ENCODE measurements at regions not wholly inside any gene's neighbourhood (a gene's known extent, or its start where the extent isn't known, plus 50 kb on each side); places are given as distances from the start of the nearest gene placed in this dataset.
"Not testable (repeated sequence)": the region's sequence is repeated elsewhere in the genome, so short reads cannot be mapped to it uniquely, and the experiment has no call there.

- intact Hi-C loops (cut with DNase I), result no loop called here
- no peaks in the 10 kb centered on the region for H3K36me3 ChIP-seq
- H3K9me3 ChIP-seq, result no peaks in the 10 kb centered on the region
- H3K27me3 ChIP-seq (ENCODE audit: low read depth), result no peaks in the 10 kb centered on the region
- H3K27ac ChIP-seq, result no peak overlapping the region
- no peaks in the 10 kb centered on the region for H3K4me1 ChIP-seq
- no peak overlapping the region for H3K4me3 ChIP-seq
- ATAC-seq, result no peak
- no peak for DNase-seq
- TF ChIP-seq CTCF (IDR thresholded peaks at IDR 0.05), result no peak
Observed at GRCh38 chr3:153277029-153277428, 115.0 kb downstream of the RAP2B start.

DNA sequence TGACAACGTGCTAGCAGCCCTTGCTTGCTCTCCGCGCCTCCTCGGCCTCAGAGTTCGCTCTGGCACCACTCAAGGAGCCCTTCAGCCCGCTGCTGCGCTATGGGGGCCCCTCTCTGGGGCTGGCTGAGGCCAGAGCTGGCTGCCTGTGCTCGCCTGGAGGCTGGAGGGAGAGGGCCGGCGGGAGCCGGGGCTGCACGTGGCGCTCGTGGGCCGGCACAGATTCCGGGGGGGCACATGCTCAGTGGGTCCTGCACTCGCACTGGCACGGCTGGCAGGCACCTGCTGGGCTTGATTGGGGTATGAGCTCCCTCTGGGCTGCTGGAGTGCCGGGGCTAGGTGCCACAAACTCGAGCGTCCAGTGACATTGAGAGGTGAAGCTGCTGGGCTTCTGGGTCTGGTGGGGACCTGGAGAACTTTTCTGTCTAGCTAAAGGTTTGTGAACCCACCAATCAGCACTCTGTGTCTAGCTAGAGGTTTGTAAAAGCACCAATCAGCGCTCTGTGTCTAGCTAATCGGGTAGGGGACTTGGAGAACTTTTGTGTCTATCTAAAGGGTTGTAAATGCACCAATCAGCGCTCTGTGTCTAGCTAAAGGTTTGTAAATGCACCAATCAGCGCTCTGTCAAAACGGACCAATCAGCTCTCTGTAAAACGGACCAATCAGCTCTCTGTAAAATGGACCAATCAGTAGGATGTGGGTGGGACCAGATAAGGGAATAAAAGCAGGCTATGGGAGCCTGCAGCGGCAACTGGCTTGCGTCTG lies 119.4 kb downstream of the RAP2B start:
- H3K36me3 ChIP-seq; H3K27ac ChIP-seq; H3K4me3 ChIP-seq; H3K9me3 ChIP-seq; intact Hi-C loops (cut with DNase I); DNase-seq; H3K27me3 ChIP-seq (ENCODE audit: low read depth); ATAC-seq: not testable (repeated sequence)
- H3K4me1 ChIP-seq, result peaks cover 19% of the 10 kb centered on the region

DNA sequence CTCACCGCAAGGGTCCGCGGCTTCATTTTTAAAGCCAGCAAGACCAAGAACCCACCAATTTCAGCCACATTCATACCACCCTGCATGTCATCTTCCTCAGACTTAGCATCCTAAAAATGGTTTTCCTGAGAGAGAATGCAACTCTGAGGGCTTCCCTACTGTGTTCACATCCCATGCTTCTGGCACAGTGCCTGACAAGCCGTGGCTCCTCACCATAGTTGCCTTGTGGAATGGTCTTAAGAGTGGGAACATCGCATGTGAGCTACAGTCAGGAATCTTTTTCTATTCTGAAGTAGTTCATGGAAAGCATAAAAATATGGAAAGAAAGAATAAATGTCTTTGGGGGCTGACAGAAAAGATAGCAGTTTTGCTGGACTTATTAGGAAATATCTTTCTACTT lies 120.3 kb downstream of the RAP2B start:
- no peaks in the 10 kb centered on the region for H3K27me3 ChIP-seq (ENCODE audit: low read depth)
- TF ChIP-seq CTCF (IDR thresholded peaks at IDR 0.05), result no peak
- ATAC-seq (no peak), DNase-seq (no peak)
- no peak overlapping the region for H3K4me3 ChIP-seq
- H3K9me3 ChIP-seq, result no peaks in the 10 kb centered on the region
- peaks cover 19% of the 10 kb centered on the region for H3K4me1 ChIP-seq
- no peaks in the 10 kb centered on the region for H3K36me3 ChIP-seq
- intact Hi-C loops (cut with DNase I), result no loop called here
- H3K27ac ChIP-seq, result no peak overlapping the region

DNA sequence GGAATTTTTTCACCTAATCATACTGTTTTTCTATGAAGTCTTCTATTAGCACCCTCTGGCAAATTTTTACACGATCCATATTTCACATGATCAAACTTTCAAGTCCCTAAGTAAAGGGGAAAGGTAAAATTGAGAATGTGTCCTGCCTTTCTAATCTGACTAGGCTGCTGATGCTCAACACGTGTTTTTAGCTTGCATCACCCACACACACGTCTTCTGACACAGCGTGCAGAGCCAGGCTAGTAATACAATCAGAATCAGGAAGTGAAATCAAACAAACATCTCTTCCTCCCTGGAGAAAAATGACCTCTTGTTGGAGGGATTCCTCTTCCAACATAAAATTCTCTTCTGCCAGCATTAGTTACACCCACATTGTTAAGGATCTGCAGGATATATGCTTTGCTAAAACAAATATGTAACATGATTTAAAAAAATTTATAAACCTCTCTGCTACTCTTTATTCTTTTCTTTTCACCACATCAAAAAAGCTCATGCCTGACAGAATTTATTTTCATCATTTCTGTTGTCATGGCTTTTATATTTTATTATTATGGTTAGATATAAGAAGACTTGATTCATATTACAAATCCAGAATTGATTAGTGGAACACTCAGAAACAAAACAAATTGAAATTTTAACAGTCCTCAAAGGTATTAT lies 122.4 kb downstream of the RAP2B start:
- Histone ChIP-seq H3K27ac (peak overlapping the region; percentile 63), H3K27me3 (ENCODE audit: low read depth) (no peaks in the 10 kb centered on the region), H3K4me3 (no peak overlapping the region), H3K36me3 (no peaks in the 10 kb centered on the region), H3K9me3 (no peaks in the 10 kb centered on the region), H3K4me1 (peaks cover 19% of the 10 kb centered on the region)
- DNase-seq, result peak; percentile 71
- intact Hi-C loops (cut with DNase I), result no loop called here
- peak; percentile 81 to 88 for ATAC-seq
- no peak for TF ChIP-seq CTCF (IDR thresholded peaks at IDR 0.05)

- Histone ChIP-seq H3K4me3 (no peak overlapping the region), H3K27ac (peak overlapping the region; percentile 63), H3K4me1 (peaks cover 19% of the 10 kb centered on the region), H3K36me3 (no peaks in the 10 kb centered on the region), H3K9me3 (no peaks in the 10 kb centered on the region), H3K27me3 (ENCODE audit: low read depth) (no peaks in the 10 kb centered on the region)
- intact Hi-C loops (cut with DNase I), result no loop called here
- ATAC-seq (peak; percentile 56 to 67), DNase-seq (no peak)
- no peak for TF ChIP-seq CTCF (IDR thresholded peaks at IDR 0.05)
Observed at GRCh38 chr3:153285194-153285641, 123.2 kb downstream of the RAP2B start.

DNA sequence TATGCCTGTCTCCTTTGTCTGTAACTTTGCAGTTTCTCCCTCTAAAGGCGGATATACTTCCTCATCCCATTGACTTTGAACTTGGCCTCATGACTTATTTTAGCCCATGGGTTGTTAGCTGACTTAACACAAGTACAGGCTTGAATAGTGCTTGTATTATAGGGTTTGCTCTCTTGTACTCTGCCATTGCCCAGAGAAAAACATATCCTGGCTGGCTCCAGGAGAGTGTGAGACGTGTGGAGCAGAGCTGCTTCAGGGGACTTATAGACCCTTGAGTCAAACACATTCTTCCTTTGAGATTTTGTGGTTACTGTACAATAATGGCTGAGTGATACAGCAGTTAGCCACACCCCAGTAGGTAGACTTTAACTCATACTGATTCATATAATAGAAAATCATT lies 124.0 kb downstream of the RAP2B start:
- peak overlapping the region; percentile 63 for H3K27ac ChIP-seq

More for the DNA sequence above, 124.0 kb downstream of the RAP2B start:
- H3K4me3 ChIP-seq, result no peak overlapping the region
- peak in 1 of 2 donors; percentile 21 for ATAC-seq
- TF ChIP-seq CTCF (IDR thresholded peaks at IDR 0.05), result no peak
- no peaks in the 10 kb centered on the region for H3K36me3 ChIP-seq
- DNase-seq, result no peak
- no peaks in the 10 kb centered on the region for H3K27me3 ChIP-seq (ENCODE audit: low read depth)
- intact Hi-C loops (cut with DNase I), result no loop called here
- peaks cover 19% of the 10 kb centered on the region for H3K4me1 ChIP-seq
- no peaks in the 10 kb centered on the region for H3K9me3 ChIP-seq
